B cell (primary cell): ENCODE measurements at regions not wholly inside any gene's neighbourhood (a gene's known extent, or its start where the extent isn't known, plus 50 kb on each side); places are given as distances from the start of the nearest gene placed in this dataset.
"Not testable (repeated sequence)": the region's sequence is repeated elsewhere in the genome, so short reads cannot be mapped to it uniquely, and the experiment has no call there.

ENCODE experiments used
- ATAC-seq: fragments of 200-7000 bp; cut with Tn5 transposase; one replicate; pipeline ENCODE4 v1.10.0; 2021; ENCODE audit warnings: low read depth, mild to moderate bottlenecking, moderate number of reproducible peaks, moderate library complexity
- CTCF ChIA-PET: fragments of 350-600 bp; sonication (Branson Sonifier 250); formaldehyde crosslinking; loops from one replicate; lab custom pipeline; 2021; ENCODE audit warnings: antibody characterized with exemption, inconsistent platforms; lab: Charles Lee
- POLR2A ChIA-PET: fragments of 350-600 bp; sonication (Branson Sonifier 250); formaldehyde crosslinking; loops from one replicate; lab custom pipeline; 2021; ENCODE audit warnings: antibody characterized with exemption; lab: Charles Lee
- DNase-seq: peaks from one replicate; pipeline ENCODE4 v3.0.0; 2013
- H2AFZ ChIP-seq: 2 replicates; pipeline ENCODE4 v1.6.1; 2012; ENCODE audit warnings: mild to moderate bottlenecking, low read depth, low read length; ENCODE audit not compliant: insufficient read depth, poor library complexity, severe bottlenecking
- H3K27ac ChIP-seq, 2 donors: 1 replicate in 1 of 2; 2 replicates in 1 of 2; pipeline ENCODE4 v1.5.1; 2012 to 2013; ENCODE audit warnings: low read length in 2 of 2, mild to moderate bottlenecking in 2 of 2, moderate library complexity in 1 of 2
- H3K27me3 ChIP-seq, 4 experiments: fragments of 200-600 bp in 1 of 4; sonication (generic) in 1 of 4; replicated peaks in 1 of 4; 1 replicate in 2 of 4; 2 replicates in 2 of 4; pipeline versions ENCODE4 v1.6.1 to v1.7.0; 2013 to 2016; ENCODE audit warnings: low read length in 3 of 4, mild to moderate bottlenecking in 2 of 4, mixed read lengths in 1 of 4, moderate library complexity in 1 of 4; ENCODE audit not compliant: insufficient read depth in 4 of 4, control insufficient read depth in 3 of 4; ENCODE audit errors: control extremely low read depth in 1 of 4
- H3K36me3 ChIP-seq, 2 experiments: replicated peaks in 1 of 2; 1 replicate in 1 of 2; 2 replicates in 1 of 2; pipeline versions ENCODE4 v1.6.1 to v1.7.1; 2013; ENCODE audit warnings: low read length in 1 of 2; ENCODE audit not compliant: insufficient read depth in 2 of 2, control insufficient read depth in 1 of 2; ENCODE audit errors: control extremely low read depth in 1 of 2, extremely low read depth in 1 of 2
- H3K4me1 ChIP-seq, 2 donors: fragments of 200-600 bp in 1 of 2; sonication (generic) in 1 of 2; 1 replicate in 1 of 2; 2 replicates in 1 of 2; pipeline versions ENCODE4 v1.5.1 to v1.6.1; 2013 to 2017; ENCODE audit warnings: low read length in 2 of 2; ENCODE audit not compliant: control insufficient read depth in 2 of 2, insufficient read depth in 2 of 2
- H3K4me2 ChIP-seq: replicated peaks from 2 replicates; pipeline ENCODE3; 2012; ENCODE audit warnings: mild to moderate bottlenecking, low read depth, low read length; ENCODE audit not compliant: poor library complexity, severe bottlenecking
- H3K4me3 ChIP-seq, 5 experiments: fragments of 200-600 bp in 1 of 5; sonication (generic) in 1 of 5; 1 replicate in 3 of 5; 2 replicates in 2 of 5; pipeline versions ENCODE4 v1.5.1 to v1.7.0; 2011 to 2016; ENCODE audit warnings: low read length in 4 of 5, mild to moderate bottlenecking in 4 of 5, low read depth in 2 of 5, control low read depth in 1 of 5, moderate library complexity in 1 of 5; ENCODE audit not compliant: insufficient read depth in 1 of 5; ENCODE audit errors: control extremely low read depth in 1 of 5, extremely low read depth in 1 of 5
- H3K79me2 ChIP-seq: fragments of 200-600 bp; sonication (generic); one replicate; pipeline ENCODE4 v1.6.0; 2016; ENCODE audit warnings: low read length; ENCODE audit not compliant: control insufficient read depth, insufficient read depth
- H3K9ac ChIP-seq: fragments of 200-600 bp; sonication (generic); 2 replicates; pipeline ENCODE4 v1.6.1; 2017; ENCODE audit warnings: mild to moderate bottlenecking, low read length, moderate library complexity
- H3K9me3 ChIP-seq, 3 donors: one replicate each; pipeline versions ENCODE4 v1.6.1 to v1.7.1; 2013; ENCODE audit warnings: low read length in 2 of 3; ENCODE audit not compliant: control insufficient read depth in 2 of 3, insufficient read depth in 1 of 3; ENCODE audit errors: control extremely low read depth in 1 of 3
- H4K20me1 ChIP-seq: 2 replicates; pipeline ENCODE4 v1.6.0; 2012; ENCODE audit warnings: mild to moderate bottlenecking, low read length; ENCODE audit not compliant: insufficient read depth, control insufficient read depth, poor library complexity, severe bottlenecking
- H3K27ac Mint-ChIP-seq: one replicate; pipeline ENCODE4 v1.8.0; 2021; ENCODE audit warnings: mixed read lengths
- H3K27me3 Mint-ChIP-seq: one replicate; pipeline ENCODE4 v1.8.0; 2021; ENCODE audit warnings: mixed read lengths
- H3K4me1 Mint-ChIP-seq: one replicate; pipeline ENCODE4 v1.8.0; 2021; ENCODE audit warnings: mixed read lengths
- H3K4me3 Mint-ChIP-seq: one replicate; pipeline ENCODE4 v1.8.0; 2021; ENCODE audit warnings: mixed read lengths
- H3K9me3 Mint-ChIP-seq: one replicate; pipeline ENCODE4 v1.8.0; 2022; ENCODE audit warnings: mixed read lengths; ENCODE audit not compliant: insufficient read depth
- EZH2 ChIP-seq: IDR thresholded peaks from 2 replicates; pipeline ENCODE4 v1.6.1; 2012; ENCODE audit warnings: borderline replicate concordance, low read depth, mild to moderate bottlenecking, moderate library complexity, low read length; ENCODE audit not compliant: insufficient read depth, poor library complexity, severe bottlenecking
- WGBS: methylation state at CpG from one replicate; pipeline ENCODE4 v1.1.5; 2013; ENCODE audit warnings: missing lambda C conversion rate; ENCODE audit not compliant: insufficient coverage; 5-methylcytosine and 5-hydroxymethylcytosine counted together
- intact Hi-C: fragments of 100-400 bp; cut with micrococcal nuclease; formaldehyde crosslinking; loops from one replicate; pipeline ENCODE4 v1.10.0; 2022
- TF ChIP-seq, protein P1 (sequence below): fragments of 200-600 bp; IDR thresholded peaks from one replicate; pipeline ENCODE4 v1.8.0; 2022; ENCODE audit warnings: antibody characterized with exemption, mild to moderate bottlenecking

DNA sequence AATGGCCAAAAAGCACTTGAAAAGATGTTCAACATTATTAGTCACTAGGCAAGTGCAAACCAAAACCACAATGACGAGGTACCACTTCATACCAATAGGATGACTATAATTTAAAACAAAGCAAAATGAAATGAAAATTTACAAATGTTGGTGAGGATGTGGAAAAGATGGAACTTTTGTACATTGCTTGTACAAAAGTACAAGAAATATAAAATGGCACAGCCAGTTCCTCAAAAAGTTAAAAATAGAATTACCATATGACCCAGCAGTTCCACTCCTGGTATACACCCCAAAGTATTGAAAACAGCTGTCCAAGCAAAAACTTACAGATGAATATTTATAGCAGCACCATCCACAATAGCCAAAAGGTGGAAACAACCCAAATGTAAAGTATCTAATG lies 107.8 kb upstream of the XPO1 start:
- TF ChIP-seq, protein P1, sequence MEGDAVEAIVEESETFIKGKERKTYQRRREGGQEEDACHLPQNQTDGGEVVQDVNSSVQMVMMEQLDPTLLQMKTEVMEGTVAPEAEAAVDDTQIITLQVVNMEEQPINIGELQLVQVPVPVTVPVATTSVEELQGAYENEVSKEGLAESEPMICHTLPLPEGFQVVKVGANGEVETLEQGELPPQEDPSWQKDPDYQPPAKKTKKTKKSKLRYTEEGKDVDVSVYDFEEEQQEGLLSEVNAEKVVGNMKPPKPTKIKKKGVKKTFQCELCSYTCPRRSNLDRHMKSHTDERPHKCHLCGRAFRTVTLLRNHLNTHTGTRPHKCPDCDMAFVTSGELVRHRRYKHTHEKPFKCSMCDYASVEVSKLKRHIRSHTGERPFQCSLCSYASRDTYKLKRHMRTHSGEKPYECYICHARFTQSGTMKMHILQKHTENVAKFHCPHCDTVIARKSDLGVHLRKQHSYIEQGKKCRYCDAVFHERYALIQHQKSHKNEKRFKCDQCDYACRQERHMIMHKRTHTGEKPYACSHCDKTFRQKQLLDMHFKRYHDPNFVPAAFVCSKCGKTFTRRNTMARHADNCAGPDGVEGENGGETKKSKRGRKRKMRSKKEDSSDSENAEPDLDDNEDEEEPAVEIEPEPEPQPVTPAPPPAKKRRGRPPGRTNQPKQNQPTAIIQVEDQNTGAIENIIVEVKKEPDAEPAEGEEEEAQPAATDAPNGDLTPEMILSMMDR, result no peak
- no peak for TF ChIP-seq EZH2
- ATAC-seq, result no peak
- H3K9me3 ChIP-seq, result peaks cover 2 to 10% (median 5%) of the 10 kb centered on the region in 3 donors
- ChIA-PET POLR2A (no interaction called here), CTCF (no interaction called here)
- intact Hi-C loops, result no loop called here
- H3K79me2 ChIP-seq, result no peaks in the 10 kb centered on the region
- no peaks in the 10 kb centered on the region for H3K36me3 ChIP-seq
- H4K20me1 ChIP-seq, result no peaks in the 10 kb centered on the region
- DNase-seq, result no peak
- no peaks in the 10 kb centered on the region for H3K4me1 ChIP-seq
- Mint-ChIP-seq H3K9me3 (peaks cover 4% of the 10 kb centered on the region), H3K4me3 (no peak overlapping the region), H3K4me1 (no peaks in the 10 kb centered on the region), H3K27me3 (no peaks in the 10 kb centered on the region), H3K27ac (no peak overlapping the region)
- no peaks in the 10 kb centered on the region for H3K27me3 ChIP-seq
- no peak overlapping the region for H3K4me3 ChIP-seq
- H3K4me2 ChIP-seq, result no peak overlapping the region
- H2AFZ ChIP-seq, result no peak overlapping the region
- H3K9ac ChIP-seq, result no peak overlapping the region
- no peak overlapping the region for H3K27ac ChIP-seq
- no CpG with 5 or more reads among the region's 1 CpG for WGBS

DNA sequence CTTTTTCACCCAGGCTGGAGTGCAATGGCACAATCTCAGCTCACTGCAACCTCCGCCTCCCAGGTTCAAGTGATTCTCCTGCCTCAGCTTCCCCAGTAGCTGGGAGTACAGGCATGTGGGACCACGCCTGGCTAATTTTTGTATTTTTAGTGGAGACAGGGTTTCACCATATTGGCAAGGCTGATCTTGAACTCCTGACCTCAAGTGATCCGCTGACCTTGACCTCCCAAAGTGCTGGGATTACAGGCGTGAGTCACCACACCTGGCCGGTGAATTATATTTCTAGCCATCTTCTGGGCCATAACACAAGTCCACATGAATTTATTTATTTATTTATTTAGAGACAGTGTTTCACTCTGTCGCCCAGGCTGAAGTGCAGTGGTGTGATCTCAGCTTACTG lies 105.0 kb upstream of the XPO1 start:
- H3K9ac ChIP-seq, intact Hi-C loops, H4K20me1 ChIP-seq, H3K27me3 ChIP-seq, ATAC-seq, H3K4me2 ChIP-seq, H3K27ac ChIP-seq, H3K9me3 Mint-ChIP-seq, POLR2A ChIA-PET, H3K79me2 ChIP-seq, H2AFZ ChIP-seq, DNase-seq, H3K4me3 ChIP-seq, H3K4me1 ChIP-seq, H3K36me3 ChIP-seq, H3K4me1 Mint-ChIP-seq, H3K27ac Mint-ChIP-seq, H3K4me3 Mint-ChIP-seq, H3K27me3 Mint-ChIP-seq, CTCF ChIA-PET: not testable (repeated sequence)
- H3K9me3 ChIP-seq, result peaks cover 2 to 10% (median 5%) of the 10 kb centered on the region in 3 donors
- 100% methylated on average over 1 of the region's 6 CpGs for WGBS
